LHCN-M2 (cell line): ENCODE measurements at regions not wholly inside any gene's neighbourhood (a gene's known extent, or its start where the extent isn't known, plus 50 kb on each side); places are given as distances from the start of the nearest gene placed in this dataset.

ENCODE experiments used
- DNase-seq: peaks from one replicate; pipeline ENCODE4 v3.0.0-alpha.2; 2012; ENCODE audit warnings: low read depth

GRCh38 chr13:75052616-75053015 is 429.4 kb downstream of the TBC1D4 start:
- no peak for DNase-seq

- DNase-seq: peak; percentile 42
Observed at GRCh38 chr13:75050419-75051046, 431.4 kb downstream of the TBC1D4 start.

GRCh38 chr13:75049735-75050335 is 432.1 kb downstream of the TBC1D4 start:
- no peak for DNase-seq

DNA sequence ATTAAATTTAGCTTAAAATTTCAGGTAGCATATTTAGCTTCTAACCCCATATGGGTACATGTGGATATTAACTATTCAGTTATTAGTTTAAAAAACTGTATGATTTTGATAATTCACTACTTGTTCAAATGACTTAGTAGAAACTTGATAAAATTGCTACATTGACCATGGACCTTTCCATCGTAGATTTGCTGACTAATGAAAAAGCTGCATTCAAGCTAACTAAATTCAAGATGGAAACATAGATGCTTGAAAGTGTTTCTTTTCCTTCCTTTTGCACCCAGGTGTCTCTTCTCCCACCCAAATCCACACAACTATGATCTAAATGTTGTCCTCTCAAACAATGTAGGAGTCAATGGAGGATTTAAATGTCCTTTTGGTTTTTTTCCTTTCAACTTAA is 439.2 kb downstream of the TBC1D4 start:
- no peak for DNase-seq

DNA sequence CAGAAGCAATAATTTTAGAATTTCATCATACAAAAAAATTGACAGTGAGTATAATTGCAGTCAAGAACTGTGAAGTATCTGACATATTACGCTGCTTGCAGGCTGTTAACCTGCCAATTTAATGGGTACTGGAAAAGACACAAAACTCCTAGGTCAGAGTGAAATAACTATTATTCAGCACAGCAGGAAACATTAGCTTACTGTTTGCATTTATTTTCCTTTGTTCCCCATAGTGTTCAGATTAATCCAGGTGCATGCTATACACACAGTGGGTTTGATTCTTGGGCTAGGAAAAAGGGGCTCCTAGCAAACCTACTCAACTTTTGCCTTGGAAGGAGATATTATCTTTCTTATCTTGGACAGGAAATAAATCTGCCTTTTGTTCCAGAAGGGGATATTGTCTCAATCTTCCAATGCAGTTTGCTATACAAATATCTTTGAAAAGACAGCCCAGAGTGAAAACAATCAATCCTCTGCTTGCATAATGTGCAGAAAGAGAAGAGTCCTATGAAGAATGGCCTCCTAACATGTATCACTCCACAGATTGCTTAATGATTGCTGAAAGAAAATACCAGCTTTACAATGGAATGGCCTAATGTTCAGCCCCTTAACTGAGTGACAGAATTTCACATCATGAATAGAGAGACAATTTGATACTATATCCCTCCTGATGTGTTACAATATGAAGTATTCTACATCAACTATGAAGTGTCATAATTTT is 443.4 kb downstream of the TBC1D4 start:
- no peak for DNase-seq

DNA sequence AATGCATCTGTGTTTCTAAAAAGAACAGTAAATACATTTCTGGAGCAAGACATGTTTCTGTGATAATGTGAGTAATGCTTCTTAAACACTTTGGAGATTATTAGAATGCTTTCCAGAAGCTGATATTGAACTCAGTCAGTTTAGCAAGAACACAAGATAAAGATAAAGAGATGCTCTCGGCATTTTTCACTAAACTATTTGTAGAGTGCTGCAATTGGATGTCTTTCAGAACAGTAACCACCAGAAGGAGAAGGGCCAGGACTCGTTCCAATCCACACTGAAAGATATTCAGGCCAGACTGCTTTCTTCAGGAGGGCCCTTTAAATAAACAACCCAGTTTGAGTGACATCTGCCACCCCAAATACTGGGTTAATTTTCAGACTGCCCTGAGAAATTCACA is 456.0 kb downstream of the TBC1D4 start:
- DNase-seq: no peak

- DNase-seq: no peak
Observed at GRCh38 chr13:75024602-75025001, 457.4 kb downstream of the TBC1D4 start.

DNA sequence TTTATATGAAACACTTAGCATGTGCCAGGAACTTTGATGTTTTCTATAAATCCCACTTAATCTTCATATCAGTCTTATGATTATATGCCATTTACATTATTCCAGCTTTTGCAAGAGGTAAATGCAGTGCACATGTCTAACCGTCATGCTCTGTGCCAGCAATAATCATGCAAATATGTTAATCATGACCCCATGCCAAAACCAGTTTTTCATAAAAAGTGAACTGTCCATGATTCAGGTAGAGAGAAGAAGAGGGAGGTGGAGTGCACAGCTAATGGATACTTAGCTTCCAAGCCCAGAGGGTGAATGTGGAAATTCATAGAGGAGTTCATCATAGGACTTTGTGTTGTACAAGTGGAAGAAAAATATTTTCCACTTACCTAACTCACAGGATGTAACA is 458.4 kb downstream of the TBC1D4 start:
- no peak for DNase-seq

DNA sequence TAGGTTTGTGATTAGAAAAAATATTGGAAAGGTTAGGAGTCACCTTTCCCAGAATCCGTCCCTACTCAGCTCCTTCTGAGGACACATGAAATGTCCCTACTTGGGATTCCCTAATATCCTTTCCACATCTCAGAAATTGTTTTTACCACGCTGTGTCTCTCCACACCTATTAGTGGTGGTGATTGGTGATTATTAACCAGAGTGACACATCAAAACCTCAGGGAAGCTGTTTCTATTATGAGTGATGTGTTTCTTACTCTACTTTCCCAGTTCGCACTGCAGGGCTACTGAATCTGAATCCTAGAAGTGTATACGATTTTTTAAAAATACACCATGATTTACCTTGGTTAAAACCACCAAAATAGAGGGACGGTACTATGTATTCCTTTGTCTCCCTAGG is 460.8 kb downstream of the TBC1D4 start:
- DNase-seq: no peak

GRCh38 chr13:75016225-75016624 is 465.7 kb downstream of the TBC1D4 start:
- DNase-seq: peak; percentile 8

GRCh38 chr13:75013818-75014217 is 468.2 kb downstream of the TBC1D4 start:
- DNase-seq: no peak

DNA sequence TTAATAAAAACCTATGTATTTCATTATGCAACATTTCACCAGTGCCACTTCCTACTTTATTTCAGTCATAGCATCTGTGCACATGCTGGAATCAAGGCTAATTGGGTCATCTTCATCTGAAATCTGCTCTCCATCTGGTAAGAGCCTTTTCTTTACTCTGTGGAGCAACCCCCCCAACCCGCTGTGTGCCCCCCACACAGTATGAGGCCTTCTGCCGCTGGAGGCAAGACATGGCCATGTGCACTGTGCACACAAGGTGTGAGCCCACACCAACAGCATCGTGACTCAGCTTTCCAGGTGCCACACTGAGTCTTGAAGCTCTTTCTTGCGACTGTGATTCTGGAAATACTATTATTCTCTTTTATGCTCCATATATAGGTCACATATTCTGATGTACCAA is 471.0 kb downstream of the TBC1D4 start:
- DNase-seq: no peak

GRCh38 chr13:75008926-75009325 is 473.0 kb downstream of the TBC1D4 start:
- DNase-seq: no peak

GRCh38 chr13:74990992-74991391 is 491.0 kb downstream of the TBC1D4 start:
- DNase-seq: no peak

DNA sequence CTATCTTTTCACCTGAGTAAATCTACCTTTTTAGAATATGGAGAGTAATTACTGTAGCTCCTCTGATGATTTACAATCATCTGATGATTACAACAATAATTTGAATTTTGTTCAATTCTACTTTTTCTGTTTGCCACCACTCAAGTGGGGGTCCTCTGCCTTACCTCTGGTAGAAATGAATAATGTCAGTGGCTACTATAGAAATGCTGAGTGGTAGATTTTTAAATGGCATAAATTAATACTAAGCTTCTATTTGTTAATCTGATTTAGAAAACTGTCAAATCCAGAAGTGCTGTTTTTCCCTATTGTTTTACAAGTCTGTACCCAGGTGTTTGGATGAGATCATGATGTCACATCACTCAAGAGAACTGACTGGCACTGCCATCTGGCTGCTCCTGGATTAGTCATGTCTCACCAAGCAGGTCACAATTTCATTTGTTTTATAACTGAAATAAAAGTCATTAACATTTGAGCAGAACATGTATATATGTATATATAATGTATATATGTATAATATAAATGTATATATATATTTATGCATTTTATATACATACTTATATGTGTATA is 494.8 kb downstream of the TBC1D4 start:
- peak; percentile 55 for DNase-seq

DNA sequence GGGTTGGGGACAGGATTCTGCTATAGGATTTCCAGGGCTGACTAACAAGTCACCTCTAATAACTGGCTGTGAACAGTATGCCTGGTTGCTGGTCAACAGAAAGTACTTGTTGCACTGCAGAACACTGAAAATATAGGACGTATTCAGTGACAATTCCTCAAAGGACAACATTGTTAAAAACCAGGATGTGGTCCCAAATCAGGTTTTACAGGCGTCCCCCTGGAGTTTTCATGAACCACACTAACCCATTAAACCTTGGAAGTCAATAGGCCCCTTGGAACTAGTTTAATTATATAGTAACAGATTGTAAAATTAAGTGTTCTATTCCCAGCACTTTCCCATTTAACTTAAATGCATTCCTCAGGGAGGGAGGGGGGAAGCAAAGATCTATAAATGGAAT is 495.4 kb downstream of the TBC1D4 start:
- DNase-seq: no peak

- no peak for DNase-seq
Observed at GRCh38 chr13:74979703-74980102, 502.3 kb downstream of the TBC1D4 start.

DNA sequence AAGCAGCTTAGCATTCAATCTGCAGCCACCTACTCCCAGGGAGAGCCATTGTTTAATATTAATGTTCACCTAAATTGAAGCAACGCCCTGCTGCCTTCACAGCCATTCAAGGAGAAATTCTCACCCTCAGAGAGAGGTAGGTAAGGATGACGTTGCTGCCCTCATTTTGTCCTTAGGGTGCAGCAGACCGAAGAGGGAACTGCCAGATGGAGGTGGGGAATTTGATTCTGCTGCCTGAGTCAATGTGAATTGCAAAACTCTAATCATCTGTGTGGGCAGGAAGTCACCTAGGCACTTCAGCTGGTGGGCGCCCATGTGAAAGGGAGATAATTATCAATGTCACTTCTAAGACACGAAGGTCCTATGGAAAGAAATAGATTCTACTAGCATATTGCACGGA is 503.4 kb downstream of the TBC1D4 start:
- DNase-seq: no peak

DNA sequence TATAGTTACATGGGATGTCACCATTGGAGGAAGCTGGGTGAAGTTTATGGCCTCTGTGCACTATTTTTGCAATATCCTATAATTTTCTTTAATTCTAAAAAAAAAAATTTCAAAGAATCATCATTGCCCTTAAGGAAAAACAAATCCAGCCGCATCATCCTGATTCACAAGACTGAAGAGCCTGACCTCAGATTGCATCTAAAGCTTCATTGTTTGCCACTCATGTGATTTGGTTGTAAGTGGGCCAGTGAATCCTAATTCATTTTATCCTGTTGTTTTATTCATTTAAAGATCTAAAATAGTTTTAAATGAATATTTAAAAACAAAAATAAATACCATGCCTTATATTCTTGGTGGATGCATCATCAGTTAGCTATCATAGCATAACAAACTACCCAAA is 504.5 kb downstream of the TBC1D4 start:
- DNase-seq: no peak

DNA sequence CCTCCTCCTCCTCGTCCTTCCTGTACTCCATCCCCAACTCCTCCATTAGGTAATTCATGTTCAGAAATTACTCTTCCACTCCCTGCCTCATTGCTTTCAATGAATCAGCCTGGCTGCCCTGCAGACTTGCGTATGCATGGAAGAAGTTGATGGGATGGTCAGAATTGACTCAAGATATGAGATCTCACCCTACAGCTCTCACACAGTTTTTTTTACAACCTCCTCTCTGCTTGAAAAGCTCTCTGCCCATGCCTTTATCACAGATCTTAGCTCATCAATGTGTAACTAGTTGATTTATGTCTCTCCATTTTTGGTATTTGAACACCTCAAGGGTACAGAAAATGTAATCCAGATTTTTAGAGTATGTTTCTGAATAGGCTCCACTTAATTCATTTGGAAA is 506.9 kb downstream of the TBC1D4 start:
- DNase-seq: no peak

DNA sequence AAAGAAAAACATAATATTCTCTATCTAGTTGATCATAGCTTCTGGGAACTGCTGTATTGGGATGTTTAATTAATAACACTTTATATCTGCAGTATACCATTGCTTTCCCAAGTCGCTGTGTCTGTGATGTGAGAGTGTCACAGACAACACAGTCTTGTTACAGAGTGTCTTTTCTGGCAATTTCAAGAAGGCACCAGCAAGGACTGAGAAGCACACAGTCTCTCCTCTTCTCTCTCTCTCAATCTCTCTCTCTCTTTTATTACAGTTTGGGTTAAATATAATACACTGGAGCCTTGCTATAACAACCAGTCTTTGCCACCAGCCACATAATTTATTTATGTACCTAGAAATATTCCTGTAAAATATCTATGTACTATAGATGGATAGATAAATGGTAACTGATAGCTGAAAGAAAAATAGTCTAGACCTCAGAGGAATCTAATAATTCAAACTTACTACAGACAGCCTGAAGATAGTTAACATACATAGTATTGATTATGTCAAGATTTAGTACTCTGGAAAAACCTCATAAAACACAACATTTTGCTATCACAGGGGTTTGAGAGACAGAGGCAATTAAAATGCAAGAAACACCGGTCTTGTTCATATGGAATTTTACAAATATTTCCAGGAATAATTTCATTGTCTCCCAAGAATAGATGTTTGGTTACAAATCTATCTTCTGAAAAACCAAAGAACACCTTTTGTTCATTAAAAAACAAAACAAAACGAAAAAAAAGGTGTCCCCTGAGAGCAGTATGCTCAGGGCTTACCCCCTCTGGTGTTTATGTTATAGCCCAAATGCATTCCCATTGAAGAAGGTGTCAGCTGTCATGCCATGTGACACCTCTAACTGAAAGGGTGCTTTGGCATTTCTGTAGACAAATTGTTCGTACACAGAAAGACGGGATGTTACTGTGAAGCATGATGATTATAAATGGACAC is 507.8 kb downstream of the TBC1D4 start:
- DNase-seq: no peak

GRCh38 chr13:74969419-74969818 is 512.5 kb downstream of the TBC1D4 start:
- DNase-seq: no peak
